GM12892 (cell line): ENCODE measurements at regions not wholly inside any gene's neighbourhood (a gene's known extent, or its start where the extent isn't known, plus 50 kb on each side); places are given as distances from the start of the nearest gene placed in this dataset.

Source experiments
- POLR2A ChIP-seq: IDR thresholded peaks from 2 replicates; pipeline ENCODE4 v1.6.1; 2011; ENCODE audit warnings: low read depth, low read length, control low read depth
- TAF1 ChIP-seq: IDR thresholded peaks from 2 replicates; pipeline ENCODE4 v1.6.1; 2011; ENCODE audit warnings: low read depth, mild to moderate bottlenecking, control low read depth, low read length, borderline replicate concordance

GRCh38 chr6:165117806-165118205, 191.6 kb downstream of the C6orf118 start:
- TF ChIP-seq POLR2A (no peak), TAF1 (no peak)
